22Rv1 (cell line): ENCODE measurements at regions not wholly inside any gene's neighbourhood (a gene's known extent, or its start where the extent isn't known, plus 50 kb on each side); places are given as distances from the start of the nearest gene placed in this dataset.

Source experiments
- ZFX ChIP-seq: fragments of 450-650 bp; IDR thresholded peaks from 2 replicates; pipeline ENCODE4 v1.6.1; 2017; ENCODE audit warnings: antibody characterized with exemption, borderline replicate concordance
- TF ChIP-seq, protein P1 (sequence below): fragments of 450-650 bp; IDR thresholded peaks from 2 replicates; pipeline ENCODE4 v1.5.1; 2017; ENCODE audit warnings: mild to moderate bottlenecking

DNA sequence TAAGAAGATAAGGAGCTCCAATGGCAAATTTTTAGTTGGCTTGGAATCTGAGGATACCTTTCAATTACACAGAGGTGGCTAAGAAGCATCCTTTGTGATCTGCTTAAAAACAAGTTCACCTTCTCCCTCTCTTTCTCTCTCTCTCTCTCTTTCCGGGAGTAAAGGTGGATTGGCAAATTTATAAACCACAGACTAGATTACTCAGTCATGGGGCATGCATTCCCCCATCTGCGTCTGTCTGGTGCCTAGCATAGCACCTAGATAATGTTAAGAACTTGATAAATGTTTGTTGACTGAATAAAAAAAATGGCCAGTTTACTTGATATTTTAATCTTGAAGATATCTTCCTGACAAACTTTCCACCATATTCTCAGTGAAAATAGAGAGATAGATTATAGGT lies 312.3 kb downstream of the CDC5L start:
- TF ChIP-seq, protein P1, sequence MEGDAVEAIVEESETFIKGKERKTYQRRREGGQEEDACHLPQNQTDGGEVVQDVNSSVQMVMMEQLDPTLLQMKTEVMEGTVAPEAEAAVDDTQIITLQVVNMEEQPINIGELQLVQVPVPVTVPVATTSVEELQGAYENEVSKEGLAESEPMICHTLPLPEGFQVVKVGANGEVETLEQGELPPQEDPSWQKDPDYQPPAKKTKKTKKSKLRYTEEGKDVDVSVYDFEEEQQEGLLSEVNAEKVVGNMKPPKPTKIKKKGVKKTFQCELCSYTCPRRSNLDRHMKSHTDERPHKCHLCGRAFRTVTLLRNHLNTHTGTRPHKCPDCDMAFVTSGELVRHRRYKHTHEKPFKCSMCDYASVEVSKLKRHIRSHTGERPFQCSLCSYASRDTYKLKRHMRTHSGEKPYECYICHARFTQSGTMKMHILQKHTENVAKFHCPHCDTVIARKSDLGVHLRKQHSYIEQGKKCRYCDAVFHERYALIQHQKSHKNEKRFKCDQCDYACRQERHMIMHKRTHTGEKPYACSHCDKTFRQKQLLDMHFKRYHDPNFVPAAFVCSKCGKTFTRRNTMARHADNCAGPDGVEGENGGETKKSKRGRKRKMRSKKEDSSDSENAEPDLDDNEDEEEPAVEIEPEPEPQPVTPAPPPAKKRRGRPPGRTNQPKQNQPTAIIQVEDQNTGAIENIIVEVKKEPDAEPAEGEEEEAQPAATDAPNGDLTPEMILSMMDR = no peak
- TF ChIP-seq ZFX = no peak
